HCT116 (cell line): ENCODE measurements at regions not wholly inside any gene's neighbourhood (a gene's known extent, or its start where the extent isn't known, plus 50 kb on each side); places are given as distances from the start of the nearest gene placed in this dataset.

Experiments used
- ATAC-seq: fragments of 200-7000 bp; cut with Tn5 transposase; 2 replicates; pipeline ENCODE4 v1.9.1; 2020; ENCODE audit warnings: mild to moderate bottlenecking, moderate library complexity
- BruUV-seq: library from RNA; stranded (reverse); fragments of 400-500 nt; replicated peaks from 2 replicates; lab custom pipeline; 2021; lab: Mats Ljungman, UMichigan
- CTCF ChIA-PET: fragments of 300-600 bp; sonication (Branson Sonifier 250); formaldehyde crosslinking; loops from one replicate; lab custom pipeline; 2021; ENCODE audit warnings: antibody characterized with exemption; lab: Charles Lee
- POLR2A ChIA-PET: fragments of 300-600, 350-600 bp; sonication (Branson Sonifier 250); formaldehyde crosslinking; loops from one replicate; lab custom pipeline; 2021; ENCODE audit warnings: antibody characterized with exemption; lab: Charles Lee
- RAD21 ChIA-PET, 2 experiments: fragments of 300-600 bp; sonication (Branson Sonifier 250); formaldehyde crosslinking; loops; one replicate each; lab custom pipeline; 2023; ENCODE audit warnings: low total read pairs in 2 of 2; ENCODE audit not compliant: uncharacterized antibody in 2 of 2, unreplicated experiment in 2 of 2, low non-redundant PET in 1 of 2; lab: Charles Lee
- DNase-seq: peaks from one replicate; pipeline ENCODE4 v3.0.0-alpha.2; 2010; ENCODE audit warnings: low read depth, low spot score
- H2AFZ ChIP-seq: fragments of 200-600 bp; shearing (Covaris generic), sonication (generic); 2 replicates; pipeline ENCODE4 v1.6.1; 2017; ENCODE audit warnings: low read depth, mixed run types, mixed read lengths, antibody characterized with exemption, low read length; ENCODE audit not compliant: poor library complexity, severe bottlenecking
- H3K27ac ChIP-seq: 2 replicates; pipeline ENCODE4 v1.5.1; 2012; ENCODE audit warnings: low read depth, low read length
- H3K27me3 ChIP-seq: fragments of 200-600 bp; sonication (generic); 2 replicates; pipeline ENCODE4 v1.6.1; 2016; ENCODE audit warnings: mixed run types, low read length, mixed read lengths; ENCODE audit not compliant: insufficient read depth
- H3K36me3 ChIP-seq, 2 experiments: fragments of 200-500 bp in 1 of 2; fragments of 200-600 bp in 1 of 2; sonication (Bioruptor generic) in 1 of 2; sonication (generic) in 1 of 2; 2 replicates each; pipeline versions ENCODE4 v1.5.1 to v1.6.1; 2014 to 2016; ENCODE audit warnings: low read length in 2 of 2, inconsistent platforms in 1 of 2, mixed read lengths in 1 of 2, mixed run types in 1 of 2; ENCODE audit not compliant: insufficient read depth in 2 of 2, control insufficient read depth in 1 of 2
- H3K4me1 ChIP-seq, 2 experiments: fragments of 200-600 bp in 1 of 2; sonication (generic) in 1 of 2; 2 replicates each; pipeline versions ENCODE4 v1.5.1 to v1.6.1; 2012 to 2017; ENCODE audit warnings: low read length in 2 of 2, inconsistent platforms in 1 of 2, mild to moderate bottlenecking in 1 of 2, mixed read lengths in 1 of 2, mixed run types in 1 of 2, moderate library complexity in 1 of 2; ENCODE audit not compliant: insufficient read depth in 2 of 2, control insufficient read depth in 1 of 2
- H3K4me2 ChIP-seq: fragments of 200-600 bp; sonication (generic); 2 replicates; pipeline ENCODE4 v1.6.1; 2017; ENCODE audit warnings: mixed run types, low read length, mixed read lengths
- H3K4me3 ChIP-seq, 2 experiments: fragments of 200-600 bp in 1 of 2; sonication (generic) in 1 of 2; replicated peaks in 1 of 2; 2 replicates each; pipeline ENCODE4 v1.5.1; 2011 to 2016; ENCODE audit warnings: low read length in 2 of 2, control low read depth in 1 of 2, low read depth in 1 of 2, mild to moderate bottlenecking in 1 of 2, mixed read lengths in 1 of 2, mixed run types in 1 of 2
- H3K79me2 ChIP-seq: fragments of 200-600 bp; sonication (generic); 2 replicates; pipeline ENCODE4 v1.6.1; 2017; ENCODE audit warnings: mild to moderate bottlenecking, mixed run types, low read length, moderate library complexity, mixed read lengths; ENCODE audit not compliant: insufficient read depth
- H3K9ac ChIP-seq: fragments of 200-600 bp; sonication (generic); 2 replicates; pipeline ENCODE4 v1.6.1; 2016; ENCODE audit warnings: low read length, mixed read lengths
- H3K9me2 ChIP-seq: fragments of 200-600 bp; sonication (generic), shearing (Covaris generic); 2 replicates; pipeline ENCODE4 v1.6.1; 2017; ENCODE audit warnings: mixed run types, mild to moderate bottlenecking, moderate library complexity; ENCODE audit not compliant: insufficient read depth
- H3K9me3 ChIP-seq, 2 experiments: fragments of 200-500 bp in 1 of 2; fragments of 200-600 bp in 1 of 2; sonication (Bioruptor generic) in 1 of 2; sonication (generic) in 1 of 2; 2 replicates each; pipeline ENCODE4 v1.6.1; 2014 to 2017; ENCODE audit warnings: low read length in 2 of 2, mixed read lengths in 2 of 2, inconsistent platforms in 1 of 2, low read depth in 1 of 2, mild to moderate bottlenecking in 1 of 2, mixed run types in 1 of 2, moderate library complexity in 1 of 2; ENCODE audit not compliant: control insufficient read depth in 1 of 2, insufficient read depth in 1 of 2
- H4K20me1 ChIP-seq: fragments of 200-600 bp; sonication (generic), shearing (Covaris generic); 2 replicates; pipeline ENCODE4 v1.6.1; 2017; ENCODE audit warnings: mixed run types, mild to moderate bottlenecking, moderate library complexity; ENCODE audit not compliant: insufficient read depth
- EGR1 ChIP-seq: IDR thresholded peaks from 2 replicates; pipeline ENCODE4 v1.6.1; 2012; ENCODE audit warnings: low read depth
- ELF1 ChIP-seq: IDR thresholded peaks from 2 replicates; pipeline ENCODE4 v1.6.1; 2012; ENCODE audit warnings: low read depth, borderline replicate concordance
- EZH2 ChIP-seq: fragments of 200-600 bp; sonication (generic); IDR thresholded peaks from 2 replicates; pipeline ENCODE4 v1.6.1; 2017; ENCODE audit warnings: antibody characterized with exemption, mixed run types
- JUND ChIP-seq: IDR thresholded peaks from 2 replicates; pipeline ENCODE4 v1.6.1; 2012
- POLR2AphosphoS5 ChIP-seq: IDR thresholded peaks from 2 replicates; pipeline ENCODE4 v1.6.1; 2011; ENCODE audit warnings: mild to moderate bottlenecking, low read depth, low read length, moderate library complexity
- RAD21 ChIP-seq: IDR thresholded peaks from 2 replicates; pipeline ENCODE4 v1.6.1; 2012; ENCODE audit warnings: low read depth, mild to moderate bottlenecking
- SIN3A ChIP-seq: IDR thresholded peaks from 2 replicates; pipeline ENCODE4 v1.6.1; 2012; ENCODE audit warnings: low read depth
- SP1 ChIP-seq: IDR thresholded peaks from 2 replicates; pipeline ENCODE4 v1.6.1; 2012; ENCODE audit warnings: low read depth
- SRF ChIP-seq: IDR thresholded peaks from 2 replicates; pipeline ENCODE4 v1.6.1; 2012; ENCODE audit warnings: low read depth
- TCF7L2 ChIP-seq: IDR thresholded peaks from 2 replicates; pipeline ENCODE4 v1.7.0; 2011; ENCODE audit warnings: borderline replicate concordance, inconsistent platforms; ENCODE audit not compliant: insufficient read depth, insufficient read length; ENCODE audit errors: extremely low read depth
- YY1 ChIP-seq: IDR thresholded peaks from 2 replicates; pipeline ENCODE4 v1.6.1; 2011; ENCODE audit warnings: low read length, low read depth, moderate library complexity, mild to moderate bottlenecking; ENCODE audit not compliant: insufficient replicate concordance; ENCODE audit errors: extremely low read depth
- ZFX ChIP-seq: fragments of 450-650 bp; IDR thresholded peaks from 2 replicates; pipeline ENCODE4 v1.6.1; 2017
- intact Hi-C: fragments of 100-400 bp; cut with micrococcal nuclease; formaldehyde crosslinking; loops from 2 replicates; pipeline ENCODE4 v1.10.0; 2022
- TF ChIP-seq, protein P1 (sequence below): IDR thresholded peaks from 2 replicates; pipeline ENCODE4 v1.6.1; 2011; ENCODE audit warnings: mild to moderate bottlenecking, low read length, moderate library complexity; ENCODE audit not compliant: insufficient replicate concordance; ENCODE audit errors: extremely low read depth
- TF ChIP-seq, protein P2 (sequence below), 3 experiments: fragments of 200-600 bp in 1 of 3; sonication (generic) in 1 of 3; IDR thresholded peaks in 2 of 3; conservative IDR thresholded peaks in 1 of 3; 2 replicates each; pipeline ENCODE4 v1.5.1; 2012 to 2017; ENCODE audit warnings: low read depth in 2 of 3, low read length in 2 of 3, antibody characterized with exemption in 1 of 3, borderline replicate concordance in 1 of 3, control low read depth in 1 of 3, mild to moderate bottlenecking in 1 of 3, mixed read lengths in 1 of 3, mixed run types in 1 of 3, moderate library complexity in 1 of 3; ENCODE audit not compliant: insufficient read depth in 1 of 3
- TF ChIP-seq, protein P3 (sequence below): IDR thresholded peaks from 2 replicates; pipeline ENCODE4 v1.6.1; 2012
- TF ChIP-seq, protein P4 (sequence below): IDR thresholded peaks from 2 replicates; pipeline ENCODE4 v1.6.1; 2012

DNA sequence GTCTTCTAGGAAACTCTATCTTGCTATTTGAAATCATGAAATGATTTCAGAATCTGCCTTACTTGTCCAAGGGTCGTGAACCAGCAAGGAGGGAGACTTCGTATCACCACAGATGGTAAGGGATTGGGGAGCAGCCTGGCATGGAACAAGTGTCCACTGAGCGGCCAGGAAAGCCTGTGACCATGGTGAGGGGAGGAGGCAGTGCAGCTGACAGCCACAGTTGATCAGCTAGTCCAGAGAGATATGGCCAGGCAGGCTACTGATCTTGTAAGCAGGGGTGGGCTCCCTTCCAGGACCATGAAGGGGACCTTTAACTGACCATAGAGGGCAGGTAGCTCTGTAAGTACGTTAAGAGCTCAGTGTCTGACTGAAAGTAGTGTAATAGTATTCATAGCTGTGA lies 96.8 kb upstream of the TENT5A start (continued):
- TF ChIP-seq, protein P1, sequence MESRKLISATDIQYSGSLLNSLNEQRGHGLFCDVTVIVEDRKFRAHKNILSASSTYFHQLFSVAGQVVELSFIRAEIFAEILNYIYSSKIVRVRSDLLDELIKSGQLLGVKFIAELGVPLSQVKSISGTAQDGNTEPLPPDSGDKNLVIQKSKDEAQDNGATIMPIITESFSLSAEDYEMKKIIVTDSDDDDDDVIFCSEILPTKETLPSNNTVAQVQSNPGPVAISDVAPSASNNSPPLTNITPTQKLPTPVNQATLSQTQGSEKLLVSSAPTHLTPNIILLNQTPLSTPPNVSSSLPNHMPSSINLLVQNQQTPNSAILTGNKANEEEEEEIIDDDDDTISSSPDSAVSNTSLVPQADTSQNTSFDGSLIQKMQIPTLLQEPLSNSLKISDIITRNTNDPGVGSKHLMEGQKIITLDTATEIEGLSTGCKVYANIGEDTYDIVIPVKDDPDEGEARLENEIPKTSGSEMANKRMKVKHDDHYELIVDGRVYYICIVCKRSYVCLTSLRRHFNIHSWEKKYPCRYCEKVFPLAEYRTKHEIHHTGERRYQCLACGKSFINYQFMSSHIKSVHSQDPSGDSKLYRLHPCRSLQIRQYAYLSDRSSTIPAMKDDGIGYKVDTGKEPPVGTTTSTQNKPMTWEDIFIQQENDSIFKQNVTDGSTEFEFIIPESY: no peak
- no peak for TF ChIP-seq SP1

DNA sequence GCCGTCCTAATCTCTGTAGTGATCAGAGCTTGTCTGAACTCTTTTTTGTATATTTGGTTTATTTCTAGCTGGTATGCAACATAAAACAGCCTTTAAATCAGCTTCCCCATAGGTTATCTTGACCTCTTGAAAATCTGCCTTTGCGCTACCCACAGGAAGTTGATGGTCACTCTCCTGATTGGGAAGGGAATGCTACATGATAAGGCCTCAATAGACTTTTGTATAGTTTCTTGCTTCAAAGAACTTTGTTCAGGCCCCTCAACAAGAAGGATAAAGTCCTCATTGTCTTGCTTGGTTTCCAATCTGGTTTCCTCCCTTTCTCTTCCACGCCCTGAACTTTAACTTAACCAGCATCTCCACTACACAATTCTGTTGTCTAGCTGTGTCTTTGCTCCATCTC lies 95.4 kb upstream of the TENT5A start:
- no peak overlapping the region for H3K27ac ChIP-seq
- H3K9ac ChIP-seq: no peak overlapping the region
- no peaks in the 10 kb centered on the region for H3K79me2 ChIP-seq
- TF ChIP-seq SP1: no peak
- no peak for TF ChIP-seq RAD21
- no peak for TF ChIP-seq EGR1
- TF ChIP-seq JUND: no peak
- TF ChIP-seq, protein P2, sequence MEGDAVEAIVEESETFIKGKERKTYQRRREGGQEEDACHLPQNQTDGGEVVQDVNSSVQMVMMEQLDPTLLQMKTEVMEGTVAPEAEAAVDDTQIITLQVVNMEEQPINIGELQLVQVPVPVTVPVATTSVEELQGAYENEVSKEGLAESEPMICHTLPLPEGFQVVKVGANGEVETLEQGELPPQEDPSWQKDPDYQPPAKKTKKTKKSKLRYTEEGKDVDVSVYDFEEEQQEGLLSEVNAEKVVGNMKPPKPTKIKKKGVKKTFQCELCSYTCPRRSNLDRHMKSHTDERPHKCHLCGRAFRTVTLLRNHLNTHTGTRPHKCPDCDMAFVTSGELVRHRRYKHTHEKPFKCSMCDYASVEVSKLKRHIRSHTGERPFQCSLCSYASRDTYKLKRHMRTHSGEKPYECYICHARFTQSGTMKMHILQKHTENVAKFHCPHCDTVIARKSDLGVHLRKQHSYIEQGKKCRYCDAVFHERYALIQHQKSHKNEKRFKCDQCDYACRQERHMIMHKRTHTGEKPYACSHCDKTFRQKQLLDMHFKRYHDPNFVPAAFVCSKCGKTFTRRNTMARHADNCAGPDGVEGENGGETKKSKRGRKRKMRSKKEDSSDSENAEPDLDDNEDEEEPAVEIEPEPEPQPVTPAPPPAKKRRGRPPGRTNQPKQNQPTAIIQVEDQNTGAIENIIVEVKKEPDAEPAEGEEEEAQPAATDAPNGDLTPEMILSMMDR (IDR thresholded peaks at IDR 0.05 in 2 of 3, conservative IDR thresholded peaks at IDR 0.05 in 1 of 3; ENCODE audit: borderline replicate concordance in 1 of 3, insufficient read depth in 1 of 3, low read depth in 2 of 3, low read length in 2 of 3): no peak
- TF ChIP-seq, protein P3, sequence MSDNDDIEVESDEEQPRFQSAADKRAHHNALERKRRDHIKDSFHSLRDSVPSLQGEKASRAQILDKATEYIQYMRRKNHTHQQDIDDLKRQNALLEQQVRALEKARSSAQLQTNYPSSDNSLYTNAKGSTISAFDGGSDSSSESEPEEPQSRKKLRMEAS: no peak
- no peak for TF ChIP-seq SIN3A
- TF ChIP-seq SRF: no peak
- no peak for TF ChIP-seq EZH2
- TF ChIP-seq, protein P4, sequence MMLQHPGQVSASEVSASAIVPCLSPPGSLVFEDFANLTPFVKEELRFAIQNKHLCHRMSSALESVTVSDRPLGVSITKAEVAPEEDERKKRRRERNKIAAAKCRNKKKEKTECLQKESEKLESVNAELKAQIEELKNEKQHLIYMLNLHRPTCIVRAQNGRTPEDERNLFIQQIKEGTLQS: no peak
- TF ChIP-seq YY1: no peak
- no peak for TF ChIP-seq ELF1
- no peak for TF ChIP-seq TCF7L2
- TF ChIP-seq POLR2AphosphoS5: no peak
- no peak for TF ChIP-seq ZFX
- TF ChIP-seq, all 23 proteins: peak for 0
- no peak overlapping the region for H3K4me2 ChIP-seq
- no peak overlapping the region for H3K4me3 ChIP-seq
- ATAC-seq (no peak), DNase-seq (no peak)
- H3K4me1 ChIP-seq: no peaks in the 10 kb centered on the region; a peak in 1 of 4 replicates
- no peaks in the 10 kb centered on the region for H4K20me1 ChIP-seq
- POLR2A ChIA-PET: no interaction called here
- H3K36me3 ChIP-seq: no peaks in the 10 kb centered on the region
- no peak overlapping the region for H2AFZ ChIP-seq
- CTCF ChIA-PET: no interaction called here
- no TSS peak for BruUV-seq
- no peaks in the 10 kb centered on the region for H3K9me2 ChIP-seq
- RAD21 ChIA-PET: no interaction called here
- intact Hi-C loops: no loop called here
- H3K9me3 ChIP-seq: no peaks in the 10 kb centered on the region
- no peaks in the 10 kb centered on the region for H3K27me3 ChIP-seq
